ENCODE measurements at regions not wholly inside any gene's neighbourhood (a gene's known extent, or its start where the extent isn't known, plus 50 kb on each side); places are given as distances from the start of the nearest gene placed in this dataset.
"Not testable (repeated sequence)": the region's sequence is repeated elsewhere in the genome, so short reads cannot be mapped to it uniquely, and the experiment has no call there.

- DNase-seq; FAIRE-seq; H3K36me3 ChIP-seq (ENCODE audit: control insufficient read depth in 3 of 3, insufficient read depth in 2 of 3, low read depth in 1 of 3, low read length in 3 of 3); H3K27me3 ChIP-seq (ENCODE audit: control insufficient read depth in 3 of 3, insufficient read depth in 3 of 3, low read length in 3 of 3); H3K4me1 ChIP-seq (ENCODE audit: control insufficient read depth in 3 of 3, insufficient read depth in 2 of 3, low read depth in 1 of 3, low read length in 2 of 3); H3K9me3 ChIP-seq (ENCODE audit: control insufficient read depth in 2 of 2, insufficient read depth in 1 of 2, low read depth in 1 of 2, low read length in 1 of 2); H3K27ac ChIP-seq (ENCODE audit: low read depth in 1 of 3, low read length in 2 of 3); H3K4me3 ChIP-seq (ENCODE audit: low read depth in 1 of 3, low read length in 3 of 3): not testable (repeated sequence)
- 86 to 98% (median 92%) methylated on average over 14 to 17 of the region's 17 CpGs for WGBS, 3 donors
These were observed 114.1 kb downstream of the GOLGA6L22 start for GRCh38 chr15:22572792-22573191.

- DNase-seq; H3K27ac ChIP-seq (ENCODE audit: low read depth in 1 of 3, low read length in 2 of 3); H3K4me1 ChIP-seq (ENCODE audit: control insufficient read depth in 3 of 3, insufficient read depth in 2 of 3, low read depth in 1 of 3, low read length in 2 of 3); H3K36me3 ChIP-seq (ENCODE audit: control insufficient read depth in 3 of 3, insufficient read depth in 2 of 3, low read depth in 1 of 3, low read length in 3 of 3); H3K9me3 ChIP-seq (ENCODE audit: control insufficient read depth in 2 of 2, insufficient read depth in 1 of 2, low read depth in 1 of 2, low read length in 1 of 2); H3K27me3 ChIP-seq (ENCODE audit: control insufficient read depth in 3 of 3, insufficient read depth in 3 of 3, low read length in 3 of 3); FAIRE-seq; H3K4me3 ChIP-seq (ENCODE audit: low read depth in 1 of 3, low read length in 3 of 3): not testable (repeated sequence)
- WGBS, 3 donors: 97 to 100% methylated on average over 1 of the region's 4 CpGs; no CpG with 5 or more reads in 1 of the 3 donors
These were observed 119.1 kb downstream of the GOLGA6L22 start for GRCh38 chr15:22577828-22578227.

- H3K36me3 ChIP-seq (ENCODE audit: control insufficient read depth in 3 of 3, insufficient read depth in 2 of 3, low read depth in 1 of 3, low read length in 3 of 3); H3K27ac ChIP-seq (ENCODE audit: low read depth in 1 of 3, low read length in 2 of 3); FAIRE-seq; H3K4me3 ChIP-seq (ENCODE audit: low read depth in 1 of 3, low read length in 3 of 3); H3K27me3 ChIP-seq (ENCODE audit: control insufficient read depth in 3 of 3, insufficient read depth in 3 of 3, low read length in 3 of 3); DNase-seq; H3K4me1 ChIP-seq (ENCODE audit: control insufficient read depth in 3 of 3, insufficient read depth in 2 of 3, low read depth in 1 of 3, low read length in 2 of 3); H3K9me3 ChIP-seq (ENCODE audit: control insufficient read depth in 2 of 2, insufficient read depth in 1 of 2, low read depth in 1 of 2, low read length in 1 of 2): not testable (repeated sequence)
- no CpG with 5 or more reads among the region's 2 CpGs for WGBS, 3 donors
These were observed 120.5 kb downstream of the GOLGA6L22 start for GRCh38 chr15:22579213-22579612.

GRCh38 chr15:22587391-22587790 is 128.7 kb downstream of the GOLGA6L22 start:
- WGBS, 3 donors: 94 to 100% (median 96%) methylated on average over 10 to 11 of the region's 14 CpGs
- not testable (repeated sequence) for H3K4me1 ChIP-seq (ENCODE audit: control insufficient read depth in 3 of 3, insufficient read depth in 2 of 3, low read depth in 1 of 3, low read length in 2 of 3); FAIRE-seq; H3K27me3 ChIP-seq (ENCODE audit: control insufficient read depth in 3 of 3, insufficient read depth in 3 of 3, low read length in 3 of 3); H3K9me3 ChIP-seq (ENCODE audit: control insufficient read depth in 2 of 2, insufficient read depth in 1 of 2, low read depth in 1 of 2, low read length in 1 of 2); H3K36me3 ChIP-seq (ENCODE audit: control insufficient read depth in 3 of 3, insufficient read depth in 2 of 3, low read depth in 1 of 3, low read length in 3 of 3); DNase-seq; H3K27ac ChIP-seq (ENCODE audit: low read depth in 1 of 3, low read length in 2 of 3); H3K4me3 ChIP-seq (ENCODE audit: low read depth in 1 of 3, low read length in 3 of 3)

- not testable (repeated sequence) for H3K36me3 ChIP-seq (ENCODE audit: control insufficient read depth in 3 of 3, insufficient read depth in 2 of 3, low read depth in 1 of 3, low read length in 3 of 3); H3K9me3 ChIP-seq (ENCODE audit: control insufficient read depth in 2 of 2, insufficient read depth in 1 of 2, low read depth in 1 of 2, low read length in 1 of 2); H3K4me3 ChIP-seq (ENCODE audit: low read depth in 1 of 3, low read length in 3 of 3); H3K4me1 ChIP-seq (ENCODE audit: control insufficient read depth in 3 of 3, insufficient read depth in 2 of 3, low read depth in 1 of 3, low read length in 2 of 3); FAIRE-seq; H3K27ac ChIP-seq (ENCODE audit: low read depth in 1 of 3, low read length in 2 of 3); DNase-seq; H3K27me3 ChIP-seq (ENCODE audit: control insufficient read depth in 3 of 3, insufficient read depth in 3 of 3, low read length in 3 of 3)
- WGBS, 3 donors: 93 to 94% (median 93%) methylated on average over 10 to 13 of the region's 14 CpGs
These were observed 139.8 kb downstream of the GOLGA6L22 start for GRCh38 chr15:22598552-22598951.

GRCh38 chr15:22599526-22600320 is 141.0 kb downstream of the GOLGA6L22 start:
- not testable (repeated sequence) for H3K36me3 ChIP-seq (ENCODE audit: control insufficient read depth in 3 of 3, insufficient read depth in 2 of 3, low read depth in 1 of 3, low read length in 3 of 3); H3K9me3 ChIP-seq (ENCODE audit: control insufficient read depth in 2 of 2, insufficient read depth in 1 of 2, low read depth in 1 of 2, low read length in 1 of 2); FAIRE-seq; H3K4me3 ChIP-seq (ENCODE audit: low read depth in 1 of 3, low read length in 3 of 3); H3K27me3 ChIP-seq (ENCODE audit: control insufficient read depth in 3 of 3, insufficient read depth in 3 of 3, low read length in 3 of 3); H3K4me1 ChIP-seq (ENCODE audit: control insufficient read depth in 3 of 3, insufficient read depth in 2 of 3, low read depth in 1 of 3, low read length in 2 of 3); H3K27ac ChIP-seq (ENCODE audit: low read depth in 1 of 3, low read length in 2 of 3)
- DNase-seq: peak; percentile 1 to 75
- WGBS, 3 donors: 62 to 82% (median 64%) methylated on average over 29 to 30 of the region's 30 CpGs

GRCh38 chr15:22616976-22617375 is 158.3 kb downstream of the GOLGA6L22 start:
- not testable (repeated sequence) for H3K27ac ChIP-seq (ENCODE audit: low read depth in 1 of 3, low read length in 2 of 3); DNase-seq; H3K4me1 ChIP-seq (ENCODE audit: control insufficient read depth in 3 of 3, insufficient read depth in 2 of 3, low read depth in 1 of 3, low read length in 2 of 3); H3K4me3 ChIP-seq (ENCODE audit: low read depth in 1 of 3, low read length in 3 of 3); H3K9me3 ChIP-seq (ENCODE audit: control insufficient read depth in 2 of 2, insufficient read depth in 1 of 2, low read depth in 1 of 2, low read length in 1 of 2); H3K27me3 ChIP-seq (ENCODE audit: control insufficient read depth in 3 of 3, insufficient read depth in 3 of 3, low read length in 3 of 3); FAIRE-seq; H3K36me3 ChIP-seq (ENCODE audit: control insufficient read depth in 3 of 3, insufficient read depth in 2 of 3, low read depth in 1 of 3, low read length in 3 of 3)
- WGBS, 3 donors: 53 to 68% (median 59%) methylated on average over 7 to 9 of the region's 9 CpGs

GRCh38 chr15:22631789-22632188 is 154.7 kb upstream of the NIPA1 start:
- 24 to 32% (median 28%) methylated on average over 3 of the region's 3 CpGs for WGBS, 3 donors

GRCh38 chr15:22639983-22640382 is 146.5 kb upstream of the NIPA1 start:
- 53 to 78% (median 77%) methylated on average over 2 of the region's 2 CpGs for WGBS, 3 donors
- H3K27ac ChIP-seq (ENCODE audit: low read depth in 1 of 3, low read length in 2 of 3); H3K9me3 ChIP-seq (ENCODE audit: control insufficient read depth in 2 of 2, insufficient read depth in 1 of 2, low read depth in 1 of 2, low read length in 1 of 2); H3K4me3 ChIP-seq (ENCODE audit: low read depth in 1 of 3, low read length in 3 of 3); FAIRE-seq; H3K36me3 ChIP-seq (ENCODE audit: control insufficient read depth in 3 of 3, insufficient read depth in 2 of 3, low read depth in 1 of 3, low read length in 3 of 3); DNase-seq; H3K4me1 ChIP-seq (ENCODE audit: control insufficient read depth in 3 of 3, insufficient read depth in 2 of 3, low read depth in 1 of 3, low read length in 2 of 3); H3K27me3 ChIP-seq (ENCODE audit: control insufficient read depth in 3 of 3, insufficient read depth in 3 of 3, low read length in 3 of 3): not testable (repeated sequence)

More at GRCh38 chr15:22631789-22632188, 154.7 kb upstream of the NIPA1 start:
- H3K9me3 ChIP-seq (ENCODE audit: control insufficient read depth in 2 of 2, insufficient read depth in 1 of 2, low read depth in 1 of 2, low read length in 1 of 2); DNase-seq; FAIRE-seq; H3K27me3 ChIP-seq (ENCODE audit: control insufficient read depth in 3 of 3, insufficient read depth in 3 of 3, low read length in 3 of 3); H3K4me3 ChIP-seq (ENCODE audit: low read depth in 1 of 3, low read length in 3 of 3); H3K4me1 ChIP-seq (ENCODE audit: control insufficient read depth in 3 of 3, insufficient read depth in 2 of 3, low read depth in 1 of 3, low read length in 2 of 3); H3K36me3 ChIP-seq (ENCODE audit: control insufficient read depth in 3 of 3, insufficient read depth in 2 of 3, low read depth in 1 of 3, low read length in 3 of 3); H3K27ac ChIP-seq (ENCODE audit: low read depth in 1 of 3, low read length in 2 of 3): not testable (repeated sequence)
